NCI-H345 treated with DMSO at 0.1 percent for 48 hours (cell line): ENCODE measurements at regions not wholly inside any gene's neighbourhood (a gene's known extent, or its start where the extent isn't known, plus 50 kb on each side); places are given as distances from the start of the nearest gene placed in this dataset.

Experiments
- DNase-seq: peaks from one replicate; lab custom pipeline; 2025; ENCODE audit not compliant: unreplicated experiment; lab: John Stamatoyannopoulos, UW

DNA sequence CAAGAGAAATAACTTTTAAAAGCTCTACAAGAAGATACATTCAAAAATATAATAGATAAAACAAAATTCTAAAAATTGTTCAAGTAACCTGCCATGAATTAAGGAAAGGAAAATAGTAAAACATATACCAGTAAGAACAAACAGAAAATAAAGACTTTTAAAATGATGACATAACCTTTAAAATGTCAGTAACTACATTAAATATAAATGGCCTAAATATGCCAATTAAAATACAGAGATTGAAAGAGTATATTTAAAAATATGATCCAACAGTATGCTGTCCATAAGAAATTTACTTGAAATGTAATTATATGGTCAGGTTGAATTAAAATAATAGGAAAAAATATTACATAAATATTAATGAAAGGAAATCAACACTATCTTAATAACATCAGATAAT, 911.7 kb upstream of the POU3F3 start:
- no peak for DNase-seq

DNA sequence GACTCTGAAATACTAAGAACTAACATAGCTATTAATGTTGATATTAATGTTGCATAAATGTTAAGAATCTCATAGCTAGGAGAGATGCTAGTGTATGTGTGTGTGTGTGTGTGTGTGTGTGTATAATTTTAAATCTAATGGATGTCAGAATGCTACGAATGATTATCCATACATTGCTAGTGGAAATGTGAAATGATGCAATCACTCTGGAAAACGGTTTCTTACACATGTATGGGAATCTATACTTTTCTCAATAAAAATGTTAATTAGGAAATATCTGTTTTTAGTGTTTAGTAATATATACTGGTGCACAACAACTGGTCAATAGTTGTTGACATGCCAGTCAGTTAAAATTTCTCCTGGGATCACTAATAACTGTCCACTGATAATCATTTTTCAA, 908.8 kb upstream of the POU3F3 start:
- no peak for DNase-seq

DNA sequence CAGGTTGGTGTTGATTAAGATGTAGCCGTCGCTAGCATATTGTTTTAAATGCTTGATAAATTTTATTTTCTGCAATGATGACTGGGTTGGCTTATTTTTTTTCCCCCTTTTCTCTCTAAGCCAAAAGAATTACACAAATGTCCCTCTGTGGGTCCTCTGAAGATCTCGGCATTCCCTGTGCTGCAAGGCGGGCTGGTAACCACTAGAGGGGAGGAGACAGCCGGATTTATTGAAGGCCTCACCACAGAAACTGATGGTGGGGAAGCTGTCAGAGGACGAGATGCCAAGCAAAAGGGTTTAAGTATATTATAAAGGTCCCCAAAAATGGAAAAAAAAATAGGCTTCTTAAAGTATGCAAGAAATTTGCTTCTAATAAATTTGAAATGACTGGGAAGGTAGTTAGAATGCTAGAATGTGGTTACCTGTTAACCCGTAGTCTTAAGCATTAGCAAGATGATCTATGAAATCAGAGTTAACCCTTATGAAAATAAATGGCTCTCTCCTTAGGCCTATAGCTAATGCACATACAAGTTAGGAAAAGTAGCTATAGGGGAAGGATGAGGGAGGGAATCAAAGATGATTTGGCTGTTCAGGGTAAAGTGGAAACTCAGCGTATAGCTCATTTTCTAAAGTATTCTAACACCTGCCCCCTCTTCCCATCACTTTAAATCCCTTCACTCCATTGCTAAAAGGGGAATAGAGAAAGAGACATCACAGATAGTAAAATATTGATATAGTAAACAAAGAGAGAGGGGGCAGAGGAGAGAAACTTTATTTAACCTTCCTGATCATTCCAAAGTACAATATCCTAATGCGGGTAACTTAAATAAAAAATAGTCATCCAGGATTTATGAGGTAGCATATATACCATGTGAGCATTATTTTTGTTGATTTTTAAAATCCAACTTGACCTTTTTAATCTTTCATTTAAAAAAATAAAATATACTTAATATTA, 894.5 kb upstream of the POU3F3 start:
- DNase-seq = peak; percentile 16

DNA sequence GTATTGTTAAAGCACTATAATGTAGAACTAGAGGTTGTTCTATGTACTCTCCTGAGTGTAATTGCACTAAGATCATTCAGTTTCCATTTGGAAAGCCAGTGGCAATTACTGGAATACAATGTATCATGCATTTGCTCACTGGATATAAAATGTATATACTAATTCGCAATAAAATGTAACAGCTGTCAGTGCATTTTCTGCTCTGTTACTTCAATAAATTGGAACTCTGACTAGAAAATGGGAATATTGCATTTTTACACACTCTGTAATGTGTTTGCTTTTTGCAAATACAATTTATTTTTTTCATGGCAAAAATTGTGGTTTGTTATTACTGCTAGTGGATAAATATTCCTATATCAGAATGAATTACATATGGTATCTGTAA, 893.8 kb upstream of the POU3F3 start:
- DNase-seq = no peak

DNA sequence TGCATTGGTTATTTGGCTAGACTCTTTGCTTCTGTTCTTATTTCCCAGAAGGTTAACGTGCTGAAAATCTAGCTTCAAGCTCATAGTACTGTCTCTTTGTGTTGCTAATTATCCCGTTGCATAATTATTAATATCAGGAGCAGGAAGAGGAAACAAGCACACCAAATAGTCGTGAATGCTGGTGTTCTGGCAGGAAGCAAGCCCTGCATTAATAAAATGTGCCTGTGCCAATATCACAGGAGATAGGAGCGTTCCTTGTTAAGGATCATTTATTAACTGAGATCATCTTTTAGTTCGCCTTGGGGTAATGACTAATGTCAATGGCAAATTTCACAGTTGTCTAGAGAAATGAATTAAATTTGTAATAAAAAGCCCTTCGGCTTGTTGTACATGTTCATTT, 893.0 kb upstream of the POU3F3 start:
- no peak for DNase-seq

DNA sequence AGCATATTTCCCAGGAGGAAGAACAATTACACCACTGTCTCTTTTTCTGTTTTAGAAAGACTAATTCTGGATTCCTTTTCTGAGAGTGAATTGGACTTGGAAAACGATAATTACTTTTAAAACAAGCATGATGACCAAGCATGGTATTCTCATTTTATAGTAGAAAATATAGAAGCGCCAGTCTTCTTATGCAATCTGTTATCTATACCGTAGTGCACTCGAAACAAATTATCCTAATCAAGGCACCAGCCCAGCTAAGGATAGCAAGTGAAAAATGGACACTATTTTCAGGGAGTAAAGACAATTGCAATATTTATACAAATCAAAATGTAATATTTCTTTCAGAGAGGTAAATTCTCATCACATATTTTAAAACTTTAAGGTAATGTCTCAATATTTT, 892.1 kb upstream of the POU3F3 start:
- DNase-seq = no peak

DNA sequence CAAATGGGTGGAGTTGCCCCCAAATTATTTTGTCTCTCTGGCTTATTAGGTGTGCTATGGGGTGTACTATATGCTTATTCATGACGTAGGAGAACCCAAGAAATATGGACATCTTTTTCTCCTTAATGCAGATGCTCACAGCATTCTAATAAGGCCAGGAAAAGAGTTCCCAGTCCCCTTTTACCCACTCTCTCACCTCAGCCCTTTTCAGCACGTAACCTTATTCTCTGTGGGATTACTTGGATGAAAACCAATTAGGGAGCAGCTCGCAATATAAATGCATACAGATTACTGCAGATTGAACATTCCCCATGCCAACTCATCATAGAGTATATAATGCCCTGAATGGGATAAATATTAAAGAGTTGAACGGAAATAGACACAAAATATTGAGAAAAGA, 891.2 kb upstream of the POU3F3 start:
- no peak for DNase-seq

DNA sequence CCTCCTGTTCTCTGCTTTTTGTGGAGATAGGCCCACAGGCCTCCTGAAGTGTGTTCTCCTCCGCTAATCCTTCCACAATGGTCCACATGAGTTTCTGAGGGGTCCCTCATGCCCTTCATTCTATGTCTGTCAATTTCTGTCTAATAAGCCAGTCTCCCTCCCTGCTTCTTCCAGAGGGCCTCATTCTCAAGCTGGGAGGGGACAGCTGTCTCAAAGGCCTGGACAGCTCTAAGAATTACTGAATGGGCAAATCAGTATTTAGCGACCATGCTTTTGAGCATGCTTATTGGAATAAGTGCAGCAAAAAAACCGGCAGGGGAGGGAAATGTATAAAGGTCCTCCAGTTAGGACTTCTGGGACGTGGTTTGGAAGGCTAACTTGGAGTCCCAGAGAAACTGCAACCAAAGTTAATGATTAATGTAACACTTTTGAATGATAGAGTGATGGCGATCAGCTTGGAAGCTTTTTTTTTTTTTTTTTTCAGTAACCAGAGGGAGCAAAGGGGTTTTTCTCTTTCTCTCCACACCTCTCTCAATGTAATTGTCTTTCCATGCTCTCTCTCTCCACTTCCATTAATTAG, 890.7 kb upstream of the POU3F3 start:
- no peak for DNase-seq

DNA sequence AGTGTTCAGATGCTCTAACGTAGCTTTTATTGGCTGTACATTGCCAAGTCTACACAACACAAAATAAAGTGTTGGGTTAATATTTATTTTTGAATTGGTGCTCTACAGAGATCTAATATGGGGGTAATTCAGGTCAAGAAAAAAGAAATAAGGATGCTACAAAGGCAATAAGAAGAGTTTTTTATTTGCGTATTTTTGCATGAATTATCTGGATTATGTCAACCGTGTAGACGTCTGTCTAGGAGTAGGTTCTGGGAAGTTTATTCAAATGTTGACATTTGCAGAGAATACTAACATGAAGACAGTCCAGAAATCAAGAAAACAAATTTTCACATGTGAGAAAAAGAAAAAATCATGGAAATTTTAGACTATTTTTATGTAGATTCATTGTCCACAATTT, 876.7 kb upstream of the POU3F3 start:
- DNase-seq = no peak

DNA sequence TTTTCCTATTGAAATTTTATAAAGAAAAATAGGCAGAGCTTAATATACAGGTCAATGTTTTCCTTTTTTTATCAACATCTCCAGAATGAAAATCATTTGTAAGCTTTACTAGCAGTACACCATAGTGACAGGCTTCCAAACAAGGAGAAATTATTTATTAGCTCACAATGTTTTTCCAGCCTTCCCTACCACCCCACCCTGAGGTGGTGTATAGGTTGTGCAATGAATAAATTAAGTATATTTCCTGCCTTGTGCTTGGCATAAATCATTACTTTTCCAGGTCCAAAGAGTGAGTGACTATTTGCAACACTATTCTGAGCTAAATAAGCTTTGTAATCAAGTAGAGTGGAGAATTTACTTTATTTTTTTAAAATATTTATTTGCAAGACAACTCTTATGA, 876.2 kb upstream of the POU3F3 start:
- no peak for DNase-seq

DNA sequence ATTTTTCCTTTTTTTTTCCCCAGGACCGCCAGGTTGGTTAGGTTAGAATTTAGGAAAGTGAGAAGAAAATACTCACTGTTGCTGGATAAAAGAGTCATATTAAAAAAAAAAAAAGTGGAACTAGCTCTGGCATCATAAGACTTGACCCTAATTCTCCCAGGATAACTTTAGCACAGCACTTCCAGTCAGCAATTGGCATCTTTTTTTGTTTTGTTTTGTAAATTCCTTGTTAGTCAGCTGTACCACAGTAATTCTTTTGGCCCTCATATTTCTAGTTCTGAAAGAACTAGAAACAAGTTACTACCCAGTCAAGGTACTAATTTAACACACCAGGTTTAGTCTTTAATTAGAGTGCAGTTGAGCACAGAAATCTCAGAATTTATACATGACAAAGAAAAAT, 873.5 kb upstream of the POU3F3 start:
- no peak for DNase-seq

DNA sequence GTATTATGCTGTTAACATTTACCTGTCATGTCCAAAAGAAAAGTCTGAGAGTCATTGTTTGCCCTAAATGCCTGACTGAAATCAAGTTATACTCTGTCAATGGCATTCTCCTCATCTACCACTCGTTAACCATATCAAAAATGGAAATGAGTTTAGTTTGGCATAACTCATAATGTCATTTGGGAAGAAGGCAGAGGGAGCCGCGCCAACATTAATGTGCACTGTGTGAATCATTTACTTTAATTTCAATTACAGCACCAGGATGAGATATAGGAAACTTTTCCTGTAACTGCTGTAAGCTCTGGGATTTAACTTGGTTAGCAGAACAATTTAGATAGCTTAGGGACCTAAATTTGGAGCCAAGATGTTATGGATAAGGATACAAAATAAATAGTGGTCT, 871.2 kb upstream of the POU3F3 start:
- no peak for DNase-seq

DNA sequence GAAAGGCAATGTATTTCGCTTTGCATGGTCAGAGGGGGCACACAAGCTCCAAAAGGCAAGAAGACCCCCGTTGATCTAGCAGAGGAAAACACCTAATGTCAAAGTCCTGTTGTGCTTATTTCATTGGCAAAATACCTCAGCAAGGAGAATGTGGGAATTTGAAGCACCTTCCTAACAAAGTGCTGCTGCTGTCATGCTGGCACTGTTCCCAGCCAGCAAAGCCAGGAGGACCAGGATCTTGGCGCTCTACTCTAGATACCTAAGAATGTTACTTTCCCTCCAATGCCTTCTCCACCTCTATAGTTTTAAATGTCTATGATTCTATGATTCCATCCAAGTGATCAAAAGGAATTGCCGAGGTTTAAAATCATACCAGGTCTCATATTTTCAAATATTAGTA, 867.9 kb upstream of the POU3F3 start:
- no peak for DNase-seq

DNA sequence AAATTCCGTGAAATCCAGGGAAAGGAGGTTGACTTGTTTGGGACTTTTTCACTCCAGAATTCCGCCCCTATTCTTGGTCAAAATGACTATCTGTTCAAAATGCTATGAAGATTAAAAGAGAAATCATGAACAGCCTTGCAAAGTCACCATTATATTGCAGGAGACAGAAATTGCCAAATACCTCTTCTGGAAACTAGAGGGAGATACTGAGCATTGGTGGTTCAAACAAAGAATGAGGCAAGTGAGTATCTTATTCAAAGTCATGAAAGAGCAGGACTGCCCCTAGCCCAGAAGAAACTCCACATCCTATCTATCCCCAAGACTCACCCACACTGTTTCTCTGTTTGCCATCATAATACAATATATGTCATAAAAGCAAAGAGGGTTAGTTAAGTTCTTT, 862.3 kb upstream of the POU3F3 start:
- no peak for DNase-seq

DNA sequence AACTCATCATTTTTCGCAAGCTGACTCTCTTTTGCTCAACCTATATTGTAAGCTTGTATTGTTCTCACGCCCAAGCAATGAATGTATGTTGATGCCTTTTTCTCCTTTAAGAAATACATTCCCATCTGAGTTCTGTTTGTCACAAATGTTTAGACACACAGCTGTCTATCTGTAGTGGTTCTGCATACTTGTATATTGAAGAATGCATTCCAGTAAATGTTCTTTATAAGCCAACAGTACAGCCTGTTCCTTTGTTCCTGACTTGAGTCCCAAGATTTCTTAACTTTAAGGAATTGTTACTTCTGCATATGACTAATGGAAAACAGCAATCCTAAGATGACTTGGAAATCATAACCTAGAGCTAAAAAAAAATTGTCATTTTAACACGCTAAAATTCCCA, 849.1 kb upstream of the POU3F3 start:
- no peak for DNase-seq

DNA sequence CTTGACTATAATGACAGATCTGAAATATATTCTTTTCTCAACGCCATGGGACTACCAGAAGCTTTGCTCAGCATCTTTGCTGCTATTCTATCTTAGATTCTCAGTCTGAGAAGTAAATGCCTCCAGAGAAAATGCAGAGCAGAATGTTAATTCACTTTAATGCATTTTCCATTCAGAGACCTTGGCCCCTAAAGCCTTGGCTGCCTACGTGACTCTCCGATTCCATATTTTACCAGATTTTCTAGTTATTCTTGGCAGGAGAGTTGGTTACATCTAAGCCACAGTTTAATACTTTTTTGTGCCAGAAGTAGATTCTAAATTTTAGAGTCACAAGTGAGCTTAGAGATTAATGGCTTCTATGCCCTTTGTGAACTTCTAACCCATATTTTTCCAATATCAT, 837.1 kb upstream of the POU3F3 start:
- DNase-seq = no peak

DNA sequence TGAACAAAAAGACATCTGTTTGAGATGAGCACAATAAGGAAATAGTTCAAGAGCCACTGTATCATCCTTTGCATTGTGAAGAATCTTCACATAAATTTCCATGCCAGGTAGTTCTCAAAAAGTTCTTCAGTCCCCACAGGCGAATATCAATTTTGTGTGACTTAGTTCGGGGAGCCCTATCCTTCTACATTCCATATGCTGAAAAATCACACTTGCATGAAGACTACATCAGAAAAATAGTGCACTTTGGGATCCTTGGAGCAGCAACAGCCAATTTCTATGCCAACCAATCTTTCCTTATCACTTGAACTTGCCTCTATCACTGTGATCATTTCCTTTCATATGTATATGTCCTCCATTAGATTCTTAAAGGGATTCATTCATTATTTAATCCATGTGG, 830.6 kb upstream of the POU3F3 start:
- no peak for DNase-seq

DNA sequence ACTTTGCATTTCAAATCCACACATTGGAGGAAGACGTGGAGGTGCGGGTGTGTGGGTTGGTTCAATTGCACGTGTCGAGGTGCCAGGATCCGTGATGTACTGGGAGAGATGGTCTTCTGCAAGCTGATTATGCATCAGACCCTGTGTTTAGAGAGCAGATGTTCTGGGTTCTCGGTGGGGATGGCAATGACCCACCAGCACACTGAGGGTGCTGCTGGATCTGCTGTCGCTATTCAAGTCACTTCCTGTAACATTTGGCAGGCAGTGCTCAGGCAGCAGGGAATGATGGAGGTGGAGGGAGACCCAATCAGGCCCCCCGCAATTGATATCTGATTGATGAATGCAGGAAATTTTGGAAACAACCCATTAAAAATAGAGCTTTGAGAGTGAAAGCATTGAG, 830.1 kb upstream of the POU3F3 start:
- DNase-seq = no peak

DNA sequence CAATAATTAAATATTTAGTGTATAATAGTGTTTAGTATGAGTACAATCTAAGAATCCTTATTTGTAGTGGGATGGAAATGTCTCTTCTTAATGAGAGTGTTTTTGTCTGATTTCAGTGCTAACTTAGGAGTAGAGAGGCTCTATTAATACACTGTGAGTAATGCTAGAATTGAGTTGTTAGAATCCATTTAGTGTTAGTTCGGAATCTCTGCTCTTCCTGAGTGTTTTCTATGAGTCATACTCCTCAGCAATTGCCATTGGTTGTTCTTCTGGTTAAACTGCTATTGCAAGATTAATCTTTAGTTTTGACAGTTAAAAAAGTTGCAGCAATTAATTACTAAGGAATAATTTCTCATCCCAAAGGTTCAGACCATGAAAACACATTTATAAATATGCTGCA, 828.6 kb upstream of the POU3F3 start:
- no peak for DNase-seq

DNA sequence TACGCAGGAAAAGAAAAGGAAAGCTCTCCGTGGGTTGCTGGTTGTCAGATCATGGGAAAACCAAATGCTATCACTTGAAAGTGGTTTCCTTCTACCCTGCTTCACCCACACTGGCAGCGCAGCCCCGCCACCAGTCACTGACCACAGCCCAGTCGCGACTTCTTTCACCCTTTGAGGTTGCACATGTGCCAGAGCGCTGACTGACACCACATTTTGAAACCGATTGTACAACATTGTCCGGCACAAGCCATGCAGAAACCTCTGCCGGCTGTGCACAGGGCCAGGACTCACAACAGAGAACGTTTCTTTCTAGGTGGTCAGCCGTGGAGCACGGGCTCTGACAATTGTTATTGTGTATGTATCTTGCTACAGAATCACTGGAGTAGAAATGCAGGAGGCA, 827.2 kb upstream of the POU3F3 start:
- no peak for DNase-seq

DNA sequence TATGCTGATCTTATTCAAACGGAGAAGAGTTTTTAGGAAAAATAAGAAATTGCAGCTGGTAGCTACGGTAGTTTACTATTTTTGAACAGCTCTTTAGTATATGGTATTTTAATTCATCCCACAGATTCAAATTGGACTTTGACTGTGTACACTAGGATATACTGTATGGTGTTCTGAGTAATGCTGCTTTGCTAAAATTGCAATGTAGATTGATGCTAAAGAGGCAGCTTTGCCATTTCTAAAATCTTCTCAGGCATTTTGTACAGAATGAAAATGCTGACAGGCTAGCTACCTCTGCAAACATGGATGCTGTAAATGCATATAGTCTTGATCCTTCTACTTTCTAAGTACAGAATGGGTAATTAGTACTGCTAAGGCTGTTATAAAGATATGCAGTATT, 826.6 kb upstream of the POU3F3 start:
- DNase-seq = no peak

DNA sequence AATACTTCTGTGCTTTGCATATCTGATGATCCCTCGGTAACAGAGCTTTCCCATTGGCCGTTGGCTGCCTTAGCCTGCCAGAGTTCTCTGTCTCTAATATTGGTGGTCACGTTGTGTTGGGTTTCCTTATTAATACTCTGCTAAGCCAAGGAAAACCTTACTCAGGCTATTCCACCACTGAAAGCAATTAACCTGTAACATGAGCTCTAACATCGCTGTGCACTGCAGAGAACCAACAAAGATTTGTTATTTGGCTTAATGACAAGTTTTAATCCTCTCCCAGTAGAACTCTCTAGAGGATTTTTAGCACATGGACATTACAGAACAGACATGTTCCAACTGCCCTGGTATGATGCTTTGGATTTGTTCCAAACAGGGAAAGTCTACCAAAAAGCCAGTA, 825.9 kb upstream of the POU3F3 start:
- DNase-seq = no peak

DNA sequence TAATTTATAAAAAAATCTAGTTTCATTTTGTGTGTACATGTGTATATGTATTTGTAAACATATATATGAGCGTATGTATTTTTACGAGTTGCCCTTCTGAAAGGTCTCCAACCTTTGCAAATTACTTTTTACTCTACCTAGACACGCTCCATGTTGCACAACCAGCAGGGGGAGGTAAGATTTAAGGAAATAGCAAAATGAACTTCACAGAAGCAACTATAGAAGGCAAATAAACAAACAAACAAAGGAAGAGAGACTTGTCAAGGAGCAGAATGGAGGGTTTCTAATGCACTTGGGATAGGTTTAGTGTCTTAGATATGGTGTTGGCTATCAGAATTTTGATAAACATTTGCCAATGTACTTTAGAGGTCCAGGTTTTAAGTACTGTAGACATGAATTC, 820.5 kb upstream of the POU3F3 start:
- DNase-seq = no peak
